ENCODE measurements at regions not wholly inside any gene's neighbourhood (a gene's known extent, or its start where the extent isn't known, plus 50 kb on each side); places are given as distances from the start of the nearest gene placed in this dataset.

GRCh38 chr13:107928762-107929161, 286.6 kb downstream of the LIG4 start:
- TF ChIP-seq, protein P1, sequence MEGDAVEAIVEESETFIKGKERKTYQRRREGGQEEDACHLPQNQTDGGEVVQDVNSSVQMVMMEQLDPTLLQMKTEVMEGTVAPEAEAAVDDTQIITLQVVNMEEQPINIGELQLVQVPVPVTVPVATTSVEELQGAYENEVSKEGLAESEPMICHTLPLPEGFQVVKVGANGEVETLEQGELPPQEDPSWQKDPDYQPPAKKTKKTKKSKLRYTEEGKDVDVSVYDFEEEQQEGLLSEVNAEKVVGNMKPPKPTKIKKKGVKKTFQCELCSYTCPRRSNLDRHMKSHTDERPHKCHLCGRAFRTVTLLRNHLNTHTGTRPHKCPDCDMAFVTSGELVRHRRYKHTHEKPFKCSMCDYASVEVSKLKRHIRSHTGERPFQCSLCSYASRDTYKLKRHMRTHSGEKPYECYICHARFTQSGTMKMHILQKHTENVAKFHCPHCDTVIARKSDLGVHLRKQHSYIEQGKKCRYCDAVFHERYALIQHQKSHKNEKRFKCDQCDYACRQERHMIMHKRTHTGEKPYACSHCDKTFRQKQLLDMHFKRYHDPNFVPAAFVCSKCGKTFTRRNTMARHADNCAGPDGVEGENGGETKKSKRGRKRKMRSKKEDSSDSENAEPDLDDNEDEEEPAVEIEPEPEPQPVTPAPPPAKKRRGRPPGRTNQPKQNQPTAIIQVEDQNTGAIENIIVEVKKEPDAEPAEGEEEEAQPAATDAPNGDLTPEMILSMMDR (IDR thresholded peaks at IDR 0.05; ENCODE audit: extremely low read depth in 1 of 2, insufficient read depth in 1 of 2, low read depth in 1 of 2, low read length in 2 of 2), result no peak
- TF ChIP-seq POLR2AphosphoS5 (IDR thresholded peaks at IDR 0.05; ENCODE audit: insufficient read depth, low read depth, low read length), result no peak
- TF ChIP-seq, protein P2, sequence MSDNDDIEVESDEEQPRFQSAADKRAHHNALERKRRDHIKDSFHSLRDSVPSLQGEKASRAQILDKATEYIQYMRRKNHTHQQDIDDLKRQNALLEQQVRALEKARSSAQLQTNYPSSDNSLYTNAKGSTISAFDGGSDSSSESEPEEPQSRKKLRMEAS (IDR thresholded peaks at IDR 0.05; ENCODE audit: insufficient read depth, insufficient read length), result no peak
- no peak for TF ChIP-seq POLR2A (IDR thresholded peaks at IDR 0.05; ENCODE audit: low read depth, low read length)
